LNCAP (cell line): ENCODE measurements at regions not wholly inside any gene's neighbourhood (a gene's known extent, or its start where the extent isn't known, plus 50 kb on each side); places are given as distances from the start of the nearest gene placed in this dataset.

Experiments used
- CTCF ChIP-seq: fragments of 450-650 bp; IDR thresholded peaks from 2 replicates; pipeline ENCODE4 v1.5.1; 2017; ENCODE audit warnings: mild to moderate bottlenecking

- no peak for TF ChIP-seq CTCF
Observed at GRCh38 chr3:30098653-30099455, 507.5 kb upstream of the TGFBR2 start.

GRCh38 chr3:30102356-30102755 lies 504.0 kb upstream of the TGFBR2 start:
- no peak for TF ChIP-seq CTCF

GRCh38 chr3:30103186-30103585 lies 503.2 kb upstream of the TGFBR2 start:
- TF ChIP-seq CTCF: no peak

GRCh38 chr3:30107531-30107930 lies 498.9 kb upstream of the TGFBR2 start:
- no peak for TF ChIP-seq CTCF

GRCh38 chr3:30112411-30112810 lies 494.0 kb upstream of the TGFBR2 start:
- no peak for TF ChIP-seq CTCF

GRCh38 chr3:30112902-30113484 lies 493.4 kb upstream of the TGFBR2 start:
- peak; percentile 48 for TF ChIP-seq CTCF

- TF ChIP-seq CTCF: no peak
Observed at GRCh38 chr3:30113906-30114305, 492.5 kb upstream of the TGFBR2 start.
